Vagina (tissue), 2 donors: ENCODE measurements at regions not wholly inside any gene's neighbourhood (a gene's known extent, or its start where the extent isn't known, plus 50 kb on each side); places are given as distances from the start of the nearest gene placed in this dataset.

ENCODE experiments used
- DNase-seq, 2 donors: peaks; one replicate each; pipeline ENCODE4 v3.0.0-alpha.2; 2017; ENCODE audit errors: extremely low spot score in 2 of 2
- H3K27ac ChIP-seq: fragments of 200-600 bp; sonication (generic); one replicate; pipeline ENCODE4 v1.5.1; 2019
- H3K27me3 ChIP-seq: fragments of 200-600 bp; sonication (generic); one replicate; pipeline ENCODE4 v1.5.1; 2019
- H3K36me3 ChIP-seq, 2 donors: fragments of 200-600 bp; sonication (generic); one replicate each; pipeline ENCODE4 v1.5.1; 2017 to 2019
- H3K4me1 ChIP-seq: fragments of 200-600 bp; sonication (generic); one replicate; pipeline ENCODE4 v1.5.1; 2019
- H3K4me3 ChIP-seq, 2 donors: fragments of 200-600 bp; sonication (generic); 1 replicate in 1 of 2; 2 replicates in 1 of 2; pipeline ENCODE4 v1.5.1; 2016 to 2019
- H3K9me3 ChIP-seq: fragments of 200-600 bp; sonication (generic); one replicate; pipeline ENCODE4 v1.5.1; 2019
- POLR2A ChIP-seq, 2 donors: fragments of 450-650 bp; IDR thresholded peaks; one replicate each; pipeline ENCODE4 v1.6.1; 2017; ENCODE audit warnings: antibody characterized with exemption in 2 of 2, mild to moderate bottlenecking in 2 of 2, moderate library complexity in 2 of 2
- POLR2AphosphoS5 ChIP-seq, 2 donors: sonication (generic); formaldehyde crosslinking; IDR thresholded peaks; one replicate each; pipeline ENCODE4 v1.9.0; 2017; ENCODE audit warnings: antibody characterized with exemption in 2 of 2, mild to moderate bottlenecking in 2 of 2, low read depth in 1 of 2; ENCODE audit not compliant: insufficient read depth in 1 of 2
- intact Hi-C: fragments of 100-400 bp; cut with DNase I; formaldehyde crosslinking; loops from one replicate; pipeline ENCODE4 v1.15.1; 2023
- TF ChIP-seq, protein P1 (sequence below), 3 experiments: fragments of 450-650 bp in 2 of 3; fragments of 200-600 bp in 1 of 3; sonication (generic) in 1 of 3; IDR thresholded peaks; one replicate each; pipeline ENCODE4 v1.5.1; 2017 to 2019; ENCODE audit warnings: antibody characterized with exemption in 3 of 3, mild to moderate bottlenecking in 2 of 3, moderate library complexity in 2 of 3

DNA sequence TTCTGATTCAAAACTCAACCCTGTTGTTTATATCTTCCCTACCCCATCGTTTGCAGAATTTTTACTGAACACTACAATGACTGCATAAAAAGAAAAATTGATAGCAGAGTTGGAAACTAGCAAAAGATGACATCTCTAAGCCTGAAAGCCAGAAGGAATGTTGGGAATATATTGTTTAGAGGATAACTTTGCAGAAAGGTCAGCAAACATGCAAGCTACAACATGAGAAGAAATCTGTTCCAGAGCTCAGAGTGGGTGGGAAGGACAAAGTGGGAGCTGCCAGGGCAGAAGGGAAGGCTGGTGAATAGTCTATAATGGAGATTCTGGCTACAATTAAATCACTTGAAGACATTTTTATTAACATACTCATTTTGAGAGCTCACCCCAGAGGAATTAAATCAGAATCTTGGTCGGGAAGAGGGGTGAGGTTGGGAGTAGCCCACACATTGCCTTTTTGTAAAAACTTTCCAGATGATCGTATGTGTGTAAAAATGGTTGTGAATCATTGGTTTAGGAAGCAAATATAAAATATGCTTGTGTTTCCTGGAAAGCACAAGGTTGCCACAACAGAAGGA lies 574.8 kb downstream of the FLRT2 start:
- intact Hi-C loops: no loop called here
- TF ChIP-seq POLR2AphosphoS5 (IDR thresholded peaks at IDR 0.05; ENCODE audit: insufficient read depth in 1 of 2, low read depth in 1 of 2) (no peak), POLR2A (IDR thresholded peaks at IDR 0.05) (no peak)
- TF ChIP-seq, protein P1, sequence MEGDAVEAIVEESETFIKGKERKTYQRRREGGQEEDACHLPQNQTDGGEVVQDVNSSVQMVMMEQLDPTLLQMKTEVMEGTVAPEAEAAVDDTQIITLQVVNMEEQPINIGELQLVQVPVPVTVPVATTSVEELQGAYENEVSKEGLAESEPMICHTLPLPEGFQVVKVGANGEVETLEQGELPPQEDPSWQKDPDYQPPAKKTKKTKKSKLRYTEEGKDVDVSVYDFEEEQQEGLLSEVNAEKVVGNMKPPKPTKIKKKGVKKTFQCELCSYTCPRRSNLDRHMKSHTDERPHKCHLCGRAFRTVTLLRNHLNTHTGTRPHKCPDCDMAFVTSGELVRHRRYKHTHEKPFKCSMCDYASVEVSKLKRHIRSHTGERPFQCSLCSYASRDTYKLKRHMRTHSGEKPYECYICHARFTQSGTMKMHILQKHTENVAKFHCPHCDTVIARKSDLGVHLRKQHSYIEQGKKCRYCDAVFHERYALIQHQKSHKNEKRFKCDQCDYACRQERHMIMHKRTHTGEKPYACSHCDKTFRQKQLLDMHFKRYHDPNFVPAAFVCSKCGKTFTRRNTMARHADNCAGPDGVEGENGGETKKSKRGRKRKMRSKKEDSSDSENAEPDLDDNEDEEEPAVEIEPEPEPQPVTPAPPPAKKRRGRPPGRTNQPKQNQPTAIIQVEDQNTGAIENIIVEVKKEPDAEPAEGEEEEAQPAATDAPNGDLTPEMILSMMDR (IDR thresholded peaks at IDR 0.05): no peak
- Histone ChIP-seq H3K36me3 (no peaks in the 10 kb centered on the region), H3K9me3 (no peaks in the 10 kb centered on the region), H3K27me3 (no peaks in the 10 kb centered on the region), H3K4me1 (no peaks in the 10 kb centered on the region), H3K27ac (no peak overlapping the region), H3K4me3 (no peak overlapping the region)
- DNase-seq: no peak

DNA sequence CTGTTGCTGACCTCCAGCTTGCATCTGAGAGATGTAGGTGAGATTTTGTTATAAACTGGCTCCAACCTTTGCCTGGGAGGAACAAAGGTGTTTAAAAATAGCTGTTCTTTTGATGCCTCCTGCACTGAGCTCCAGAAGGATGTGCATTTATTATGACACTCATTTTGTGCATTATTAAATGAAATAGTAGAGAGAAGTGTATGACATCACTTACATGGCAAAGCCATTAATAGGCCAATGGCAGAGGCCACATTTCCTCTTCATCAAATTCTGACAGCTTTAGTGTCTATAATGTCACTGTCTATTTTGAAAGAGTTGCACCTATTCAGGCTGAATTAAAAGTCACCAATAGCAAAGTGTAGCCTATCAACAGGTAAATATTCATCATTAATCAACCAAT lies 564.6 kb downstream of the FLRT2 start:
- Histone ChIP-seq H3K36me3 (no peaks in the 10 kb centered on the region), H3K27me3 (no peaks in the 10 kb centered on the region), H3K9me3 (no peaks in the 10 kb centered on the region), H3K4me1 (no peaks in the 10 kb centered on the region), H3K4me3 (no peak overlapping the region), H3K27ac (no peak overlapping the region)
- intact Hi-C loops: no loop called here
- no peak for TF ChIP-seq POLR2AphosphoS5 (IDR thresholded peaks at IDR 0.05; ENCODE audit: insufficient read depth in 1 of 2, low read depth in 1 of 2)
- no peak for TF ChIP-seq POLR2A (IDR thresholded peaks at IDR 0.05)
- TF ChIP-seq, protein P1 (IDR thresholded peaks at IDR 0.05): no peak
- no peak for DNase-seq

DNA sequence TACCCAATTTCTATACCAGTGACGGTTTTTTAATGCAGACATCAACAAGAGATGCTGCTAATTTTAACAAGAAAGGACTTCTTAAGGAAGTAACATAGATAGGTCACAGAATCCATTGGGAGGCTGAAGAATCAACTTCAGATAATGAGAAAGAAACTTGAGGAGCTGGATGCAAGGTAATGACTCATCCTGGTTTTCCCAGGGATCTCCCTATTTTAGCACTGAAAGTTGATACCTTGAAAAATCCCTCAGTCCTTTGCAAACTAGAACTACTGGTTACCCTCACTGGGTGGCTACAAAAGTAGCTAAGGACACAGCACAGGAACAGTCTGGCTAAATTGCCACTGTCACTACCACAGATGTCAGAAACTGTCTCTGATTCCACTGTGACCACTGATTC lies 561.9 kb downstream of the FLRT2 start:
- intact Hi-C loops: no loop called here
- Histone ChIP-seq H3K27ac (no peak overlapping the region), H3K9me3 (no peaks in the 10 kb centered on the region), H3K36me3 (no peaks in the 10 kb centered on the region), H3K4me1 (no peaks in the 10 kb centered on the region), H3K4me3 (no peak overlapping the region), H3K27me3 (no peaks in the 10 kb centered on the region)
- TF ChIP-seq, protein P1 (IDR thresholded peaks at IDR 0.05): no peak
- TF ChIP-seq POLR2AphosphoS5 (IDR thresholded peaks at IDR 0.05; ENCODE audit: insufficient read depth in 1 of 2, low read depth in 1 of 2) (no peak), POLR2A (IDR thresholded peaks at IDR 0.05) (no peak)
- no peak for DNase-seq

DNA sequence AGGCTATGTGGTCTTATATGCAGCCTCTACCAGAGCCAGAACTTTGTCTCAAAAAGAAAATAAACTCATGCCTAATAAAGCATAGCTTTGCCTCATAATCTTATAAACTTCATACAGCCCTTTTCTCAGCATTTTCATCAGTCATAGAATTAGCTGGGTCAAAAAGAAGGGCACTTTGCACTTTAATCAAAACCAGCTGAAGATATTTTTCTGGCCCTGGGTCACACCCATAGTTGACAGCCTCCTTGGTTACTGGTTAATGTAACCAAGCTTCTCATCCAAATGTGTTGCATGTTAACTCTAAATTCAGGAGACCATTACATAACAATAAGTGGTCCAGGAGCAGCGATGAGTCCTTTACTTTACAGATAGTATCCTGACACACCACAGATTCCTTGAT lies 558.2 kb downstream of the FLRT2 start:
- intact Hi-C loops: no loop called here
- no peaks in the 10 kb centered on the region for H3K9me3 ChIP-seq
- TF ChIP-seq, protein P1 (IDR thresholded peaks at IDR 0.05): no peak
- TF ChIP-seq POLR2A (IDR thresholded peaks at IDR 0.05): no peak
- no peak for TF ChIP-seq POLR2AphosphoS5 (IDR thresholded peaks at IDR 0.05; ENCODE audit: insufficient read depth in 1 of 2, low read depth in 1 of 2)
- H3K4me1 ChIP-seq: no peaks in the 10 kb centered on the region
- H3K4me3 ChIP-seq: no peak overlapping the region
- H3K27me3 ChIP-seq: no peaks in the 10 kb centered on the region
- H3K27ac ChIP-seq: no peak overlapping the region
- no peak for DNase-seq
- H3K36me3 ChIP-seq: no peaks in the 10 kb centered on the region

DNA sequence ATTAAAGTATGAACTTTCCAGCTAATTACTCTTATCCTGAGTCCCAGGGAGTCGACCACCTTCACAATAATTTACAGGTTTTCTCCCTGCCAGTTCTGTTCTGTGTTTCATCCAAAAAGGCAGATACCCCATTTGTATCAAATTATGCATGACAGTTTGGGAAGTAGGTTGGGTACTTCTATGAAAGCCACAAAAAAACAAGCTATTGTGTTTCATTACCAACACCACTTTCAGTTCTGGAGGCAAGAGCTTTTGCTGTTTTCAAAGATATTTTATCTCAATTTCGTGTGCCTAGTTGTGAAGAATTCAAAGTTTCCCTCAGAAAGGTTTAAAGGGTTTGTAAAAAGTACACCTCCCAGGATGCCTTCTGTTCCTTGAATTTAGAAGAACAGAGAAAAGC lies 557.4 kb downstream of the FLRT2 start:
- DNase-seq: no peak
- H3K9me3 ChIP-seq: no peaks in the 10 kb centered on the region
- no peaks in the 10 kb centered on the region for H3K36me3 ChIP-seq
- H3K27ac ChIP-seq: no peak overlapping the region
- no peaks in the 10 kb centered on the region for H3K27me3 ChIP-seq
- intact Hi-C loops: no loop called here
- no peak overlapping the region for H3K4me3 ChIP-seq
- TF ChIP-seq, protein P1 (IDR thresholded peaks at IDR 0.05): no peak
- TF ChIP-seq POLR2A (IDR thresholded peaks at IDR 0.05) (no peak), POLR2AphosphoS5 (IDR thresholded peaks at IDR 0.05; ENCODE audit: insufficient read depth in 1 of 2, low read depth in 1 of 2) (no peak)
- no peaks in the 10 kb centered on the region for H3K4me1 ChIP-seq
